ENCODE measurements at regions not wholly inside any gene's neighbourhood (a gene's known extent, or its start where the extent isn't known, plus 50 kb on each side); places are given as distances from the start of the nearest gene placed in this dataset.

DNA sequence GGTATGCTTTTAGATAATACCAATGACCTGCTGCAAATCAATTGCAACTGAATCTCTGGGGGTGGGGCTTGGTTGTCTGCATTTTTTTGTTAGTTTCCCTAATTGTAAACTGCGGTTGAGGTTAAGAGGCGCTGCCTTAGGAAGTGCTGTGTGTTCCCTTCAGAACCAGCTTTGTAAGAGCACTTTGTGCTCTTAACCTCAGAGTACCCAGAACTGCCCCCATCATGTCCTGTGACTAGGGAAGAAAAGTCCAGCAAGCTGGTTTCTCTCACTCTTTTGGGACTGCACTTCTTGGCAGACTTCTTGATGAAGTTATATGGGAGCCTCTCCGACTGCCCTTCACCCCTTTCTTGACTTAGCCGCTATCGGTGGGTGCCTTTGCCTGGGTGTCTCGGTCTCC lies 245.5 kb upstream of the CXCR4 start:
- Histone ChIP-seq H3K36me3 (ENCODE audit: control insufficient read depth in 1 of 2, insufficient read depth in 2 of 2, low read length in 2 of 2) (no peaks in the 10 kb centered on the region), H3K4me1 (ENCODE audit: control insufficient read depth in 1 of 2, insufficient read depth in 2 of 2, low read length in 2 of 2) (no peaks in the 10 kb centered on the region), H3K9me3 (ENCODE audit: control insufficient read depth in 1 of 2, low read length in 2 of 2) (no peaks in the 10 kb centered on the region), H3K27me3 (ENCODE audit: low read depth, low read length) (no peaks in the 10 kb centered on the region), H3K27ac (ENCODE audit: low read length) (no peak overlapping the region), H3K4me3 (ENCODE audit: low read depth in 1 of 2, low read length in 2 of 2) (no peak overlapping the region)

DNA sequence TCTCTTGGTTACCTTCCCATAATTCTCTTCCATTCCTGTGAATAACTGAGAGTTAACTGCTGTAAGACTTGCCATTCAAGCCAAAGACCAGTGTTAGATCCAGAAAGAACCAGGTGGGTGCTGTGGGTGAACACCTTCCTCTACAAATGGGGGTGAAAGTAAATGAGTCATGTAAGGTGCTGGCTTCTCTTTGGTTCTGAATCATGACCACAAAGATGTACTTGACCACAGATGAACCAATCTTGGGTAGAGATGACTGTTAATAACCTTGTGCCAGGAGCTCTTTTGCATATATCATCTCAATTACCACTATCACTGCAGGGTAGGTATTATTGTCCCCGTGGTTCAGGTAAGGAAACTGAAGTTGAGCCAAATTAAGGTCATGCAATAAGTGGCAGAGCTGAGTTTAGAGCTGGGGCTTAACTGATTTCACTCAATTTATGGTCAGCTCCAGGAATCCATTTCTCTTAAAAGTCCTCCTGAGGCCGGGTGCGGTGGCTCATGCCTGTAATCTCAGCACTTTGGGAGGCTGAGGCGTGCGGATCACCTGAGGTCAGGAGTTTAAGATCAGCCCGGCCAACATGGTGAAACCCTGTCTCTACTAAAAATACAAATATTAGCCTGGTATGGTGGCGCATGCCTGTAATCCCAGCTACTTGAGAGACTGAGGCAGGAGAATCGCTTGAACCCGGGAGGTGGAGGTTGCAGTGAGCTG lies 244.9 kb upstream of the CXCR4 start:
- no peaks in the 10 kb centered on the region for H3K9me3 ChIP-seq (ENCODE audit: control insufficient read depth in 1 of 2, low read length in 2 of 2)
- no peak overlapping the region for H3K4me3 ChIP-seq (ENCODE audit: low read depth in 1 of 2, low read length in 2 of 2)

DNA sequence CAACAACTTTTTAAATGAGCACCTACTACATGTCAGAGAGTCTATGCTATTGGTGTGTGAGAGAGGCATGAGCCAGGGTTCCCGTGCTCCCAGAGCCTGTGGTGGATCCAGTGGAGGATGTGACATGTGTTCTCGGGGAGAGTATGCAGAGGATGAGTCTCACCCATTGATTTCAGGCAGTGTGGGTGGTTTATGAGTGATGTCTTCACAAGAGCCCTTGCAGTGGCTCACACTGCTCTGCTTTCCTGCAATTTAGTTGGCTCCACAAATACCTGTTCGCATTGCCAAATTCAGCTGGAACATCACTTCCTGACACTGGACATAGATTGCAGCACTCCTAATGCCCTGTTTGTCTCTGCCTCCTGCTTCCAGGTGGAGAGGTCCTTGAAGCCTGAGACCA lies 243.6 kb upstream of the CXCR4 start:
- H3K9me3 ChIP-seq (ENCODE audit: control insufficient read depth in 1 of 2, low read length in 2 of 2) = no peaks in the 10 kb centered on the region
- no peak overlapping the region for H3K27ac ChIP-seq (ENCODE audit: low read length)
- H3K36me3 ChIP-seq (ENCODE audit: control insufficient read depth in 1 of 2, insufficient read depth in 2 of 2, low read length in 2 of 2) = no peaks in the 10 kb centered on the region
- peaks cover 0 to 1% of the 10 kb centered on the region in 2 donors for H3K4me1 ChIP-seq (ENCODE audit: control insufficient read depth in 1 of 2, insufficient read depth in 2 of 2, low read length in 2 of 2)
- no peaks in the 10 kb centered on the region for H3K27me3 ChIP-seq (ENCODE audit: low read depth, low read length)
- no peak overlapping the region for H3K4me3 ChIP-seq (ENCODE audit: low read depth in 1 of 2, low read length in 2 of 2)

More for the DNA sequence above, 244.9 kb upstream of the CXCR4 start:
- Histone ChIP-seq H3K27me3 (ENCODE audit: low read depth, low read length) (no peaks in the 10 kb centered on the region), H3K27ac (ENCODE audit: low read length) (no peak overlapping the region), H3K4me1 (ENCODE audit: control insufficient read depth in 1 of 2, insufficient read depth in 2 of 2, low read length in 2 of 2) (no peaks in the 10 kb centered on the region), H3K36me3 (ENCODE audit: control insufficient read depth in 1 of 2, insufficient read depth in 2 of 2, low read length in 2 of 2) (no peaks in the 10 kb centered on the region)

DNA sequence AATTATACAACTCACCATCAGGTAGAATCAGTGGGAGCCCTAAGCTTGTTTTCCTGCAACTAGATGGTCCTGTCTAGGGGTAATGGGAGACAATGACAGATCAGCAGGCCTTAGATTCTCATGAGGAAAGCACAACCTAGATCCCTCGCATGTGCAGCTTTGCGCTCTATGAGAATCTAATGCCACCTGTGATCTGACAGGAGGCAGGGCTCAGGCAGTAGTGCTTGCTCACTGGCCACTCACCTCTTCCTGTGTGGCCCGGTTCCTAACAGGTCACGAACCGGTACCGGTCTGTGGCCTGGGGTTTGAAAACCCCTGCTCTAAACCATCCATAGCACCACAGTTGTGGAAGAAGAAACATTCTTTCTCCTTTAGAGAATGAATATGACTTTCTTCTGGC lies 242.8 kb upstream of the CXCR4 start:
- H3K36me3 ChIP-seq (ENCODE audit: control insufficient read depth in 1 of 2, insufficient read depth in 2 of 2, low read length in 2 of 2) = no peaks in the 10 kb centered on the region
- no peaks in the 10 kb centered on the region for H3K9me3 ChIP-seq (ENCODE audit: control insufficient read depth in 1 of 2, low read length in 2 of 2)
- H3K27me3 ChIP-seq (ENCODE audit: low read depth, low read length) = no peaks in the 10 kb centered on the region
- no peak overlapping the region for H3K27ac ChIP-seq (ENCODE audit: low read length)
- peaks cover 0 to 7% of the 10 kb centered on the region in 2 donors for H3K4me1 ChIP-seq (ENCODE audit: control insufficient read depth in 1 of 2, insufficient read depth in 2 of 2, low read length in 2 of 2)
- H3K4me3 ChIP-seq (ENCODE audit: low read depth in 1 of 2, low read length in 2 of 2) = no peak overlapping the region

DNA sequence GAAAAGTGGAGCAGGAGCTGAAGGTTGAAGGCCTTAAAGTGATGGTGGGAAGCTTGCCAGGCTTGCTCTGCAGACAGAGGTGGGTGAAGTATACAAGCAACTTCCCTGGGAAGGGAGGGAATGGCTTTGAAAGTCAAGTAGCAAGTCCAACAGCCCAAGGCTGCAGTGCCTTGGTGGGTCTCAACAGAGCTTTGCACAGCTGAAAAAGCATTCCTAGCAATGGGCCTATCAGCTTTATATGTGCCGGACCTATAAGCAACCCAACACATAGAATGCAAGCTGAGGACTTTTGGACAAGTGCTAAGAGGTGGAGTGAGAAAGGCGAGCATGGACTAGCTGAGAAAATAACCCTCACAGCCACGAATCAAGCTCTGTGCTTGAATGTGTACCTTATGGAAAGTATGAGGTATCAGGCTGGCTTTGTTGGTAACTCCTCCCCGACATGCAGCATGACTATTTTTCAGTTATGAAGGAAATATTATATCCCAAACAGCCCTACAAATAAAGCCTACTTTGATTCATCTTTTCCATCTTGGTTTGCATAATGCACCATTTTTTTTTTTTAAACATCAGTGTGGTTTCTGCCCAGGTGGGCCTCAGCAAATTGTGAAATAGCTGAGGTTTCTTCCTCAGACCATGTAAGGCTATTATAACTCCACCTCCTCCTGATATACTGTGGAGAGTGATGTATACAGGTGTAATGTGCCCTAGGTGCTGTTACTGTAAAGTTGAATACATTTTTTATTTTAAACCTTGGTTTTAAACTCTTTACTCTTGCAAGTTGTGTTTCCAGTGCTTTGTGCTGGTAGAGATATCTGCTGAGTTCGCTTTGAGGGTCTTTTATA lies 241.4 kb upstream of the CXCR4 start:
- Histone ChIP-seq H3K27me3 (ENCODE audit: low read depth, low read length) (no peaks in the 10 kb centered on the region), H3K27ac (ENCODE audit: low read length) (no peak overlapping the region), H3K4me3 (ENCODE audit: low read depth in 1 of 2, low read length in 2 of 2) (no peak overlapping the region), H3K9me3 (ENCODE audit: control insufficient read depth in 1 of 2, low read length in 2 of 2) (no peaks in the 10 kb centered on the region), H3K4me1 (ENCODE audit: control insufficient read depth in 1 of 2, insufficient read depth in 2 of 2, low read length in 2 of 2) (peaks cover 0 to 7% of the 10 kb centered on the region in 2 donors), H3K36me3 (ENCODE audit: control insufficient read depth in 1 of 2, insufficient read depth in 2 of 2, low read length in 2 of 2) (no peaks in the 10 kb centered on the region)

DNA sequence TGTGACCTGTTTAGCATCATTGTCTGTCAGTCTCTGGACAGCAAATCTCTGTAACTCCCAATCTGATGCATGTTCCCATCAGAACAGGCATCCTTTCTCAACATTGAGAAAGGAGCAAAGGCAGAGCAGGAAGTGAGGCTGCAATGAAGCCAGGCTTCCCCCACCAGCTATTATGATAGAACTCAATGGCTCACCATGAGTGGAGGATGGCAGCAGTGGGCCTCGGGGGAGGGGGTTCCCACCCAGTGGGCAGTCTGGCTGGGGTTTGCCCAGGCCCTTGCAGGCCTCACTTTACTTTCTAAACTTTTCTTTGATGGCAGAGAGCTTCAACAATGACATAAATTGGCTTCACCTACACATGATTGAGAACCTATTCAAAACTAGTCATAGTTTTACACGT lies 240.6 kb upstream of the CXCR4 start:
- no peaks in the 10 kb centered on the region for H3K9me3 ChIP-seq (ENCODE audit: control insufficient read depth in 1 of 2, low read length in 2 of 2)
- no peaks in the 10 kb centered on the region for H3K36me3 ChIP-seq (ENCODE audit: control insufficient read depth in 1 of 2, insufficient read depth in 2 of 2, low read length in 2 of 2)
- no peaks in the 10 kb centered on the region for H3K27me3 ChIP-seq (ENCODE audit: low read depth, low read length)
- H3K4me3 ChIP-seq (ENCODE audit: low read depth in 1 of 2, low read length in 2 of 2) = no peak overlapping the region
- H3K4me1 ChIP-seq (ENCODE audit: control insufficient read depth in 1 of 2, insufficient read depth in 2 of 2, low read length in 2 of 2) = peaks cover 0 to 7% of the 10 kb centered on the region in 2 donors
- H3K27ac ChIP-seq (ENCODE audit: low read length) = no peak overlapping the region

DNA sequence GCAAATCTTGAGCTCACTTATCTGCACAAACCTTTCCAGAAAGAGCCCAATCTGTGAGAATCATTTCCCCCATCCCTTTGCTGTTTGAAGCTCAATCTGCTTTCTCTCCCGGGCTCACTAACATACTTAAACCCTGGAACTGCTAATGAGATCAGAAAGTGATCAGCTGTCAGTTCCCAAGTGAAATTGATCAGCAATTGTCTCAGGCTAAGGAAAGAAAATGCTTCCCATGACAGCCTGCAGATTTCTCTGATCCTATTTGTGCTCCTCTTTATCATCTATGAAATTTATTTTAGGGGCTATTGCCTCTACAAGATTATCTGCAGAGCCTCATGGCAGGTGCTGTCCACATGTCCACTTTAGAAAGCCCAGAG lies 239.0 kb upstream of the CXCR4 start:
- Histone ChIP-seq H3K4me3 (ENCODE audit: low read depth in 1 of 2, low read length in 2 of 2) (no peak overlapping the region), H3K4me1 (ENCODE audit: control insufficient read depth in 1 of 2, insufficient read depth in 2 of 2, low read length in 2 of 2) (peaks cover 0 to 7% of the 10 kb centered on the region in 2 donors), H3K27ac (ENCODE audit: low read length) (no peak overlapping the region), H3K36me3 (ENCODE audit: control insufficient read depth in 1 of 2, insufficient read depth in 2 of 2, low read length in 2 of 2) (no peaks in the 10 kb centered on the region), H3K27me3 (ENCODE audit: low read depth, low read length) (no peaks in the 10 kb centered on the region), H3K9me3 (ENCODE audit: control insufficient read depth in 1 of 2, low read length in 2 of 2) (no peaks in the 10 kb centered on the region)

DNA sequence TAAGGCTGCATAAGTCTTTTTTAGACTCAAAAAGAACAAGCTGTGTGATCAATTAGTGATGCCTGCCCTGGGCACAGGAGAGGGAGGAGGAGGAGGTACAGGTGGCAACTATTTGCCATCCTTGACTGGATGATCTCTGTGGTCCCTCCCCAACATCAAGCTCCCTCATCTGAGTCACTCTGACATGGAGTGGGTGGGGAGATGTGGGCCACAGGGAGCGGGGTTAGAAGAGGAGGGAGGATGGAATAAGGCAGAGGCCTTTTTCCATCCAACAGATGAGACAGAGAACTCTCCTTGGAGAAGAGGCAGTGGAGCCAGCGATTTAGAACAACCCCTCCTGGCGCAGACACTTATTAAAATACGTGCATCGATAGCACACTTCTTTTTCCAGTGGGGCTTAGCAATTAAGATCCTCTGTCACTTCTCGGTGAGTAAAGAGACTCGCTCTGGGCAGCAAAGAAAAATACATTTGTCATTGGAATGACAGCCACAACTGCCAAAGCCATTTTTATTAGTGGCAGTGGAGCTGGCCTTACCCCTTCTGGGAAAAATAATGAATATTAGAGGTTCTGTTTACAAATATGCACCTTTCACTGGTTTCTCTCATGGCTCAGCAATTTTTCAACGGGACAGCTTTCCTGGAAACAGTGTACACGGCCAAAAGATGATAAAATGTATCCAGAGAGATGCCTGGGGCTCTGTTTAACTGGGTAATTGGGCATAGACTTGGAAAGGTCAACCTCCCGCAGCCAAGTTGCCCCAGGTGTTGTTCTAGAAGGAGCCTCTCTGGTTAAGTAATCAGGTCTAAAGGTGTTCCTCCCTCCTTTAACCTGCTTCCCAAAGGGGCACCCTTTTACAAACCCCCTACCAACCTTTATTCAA lies 238.4 kb upstream of the CXCR4 start:
- Histone ChIP-seq H3K4me3 (ENCODE audit: low read depth in 1 of 2, low read length in 2 of 2) (no peak overlapping the region), H3K27ac (ENCODE audit: low read length) (no peak overlapping the region), H3K9me3 (ENCODE audit: control insufficient read depth in 1 of 2, low read length in 2 of 2) (no peaks in the 10 kb centered on the region), H3K27me3 (ENCODE audit: low read depth, low read length) (no peaks in the 10 kb centered on the region), H3K36me3 (ENCODE audit: control insufficient read depth in 1 of 2, insufficient read depth in 2 of 2, low read length in 2 of 2) (no peaks in the 10 kb centered on the region), H3K4me1 (ENCODE audit: control insufficient read depth in 1 of 2, insufficient read depth in 2 of 2, low read length in 2 of 2) (peaks cover 0 to 7% of the 10 kb centered on the region in 2 donors)

DNA sequence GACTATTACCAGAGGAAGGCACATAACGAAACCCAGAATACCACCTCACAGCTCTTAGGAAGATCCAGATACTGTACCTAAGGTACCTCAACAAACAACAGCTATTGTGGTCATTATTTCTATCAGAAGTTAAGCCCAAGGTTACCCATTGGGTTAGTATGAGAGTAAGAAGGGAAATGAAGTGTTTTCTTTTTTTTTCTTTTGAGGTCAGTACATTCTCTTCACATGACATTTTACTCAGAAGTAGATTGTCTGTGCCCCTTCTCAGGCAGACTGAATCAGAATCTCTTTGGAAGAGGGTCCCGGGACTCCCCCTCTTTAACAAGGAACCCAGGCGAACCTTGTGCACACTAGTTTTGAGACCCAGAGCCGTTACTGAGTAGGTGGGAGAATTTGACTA lies 233.7 kb upstream of the CXCR4 start:
- Histone ChIP-seq H3K27ac (ENCODE audit: low read length) (no peak overlapping the region), H3K4me1 (ENCODE audit: control insufficient read depth in 1 of 2, insufficient read depth in 2 of 2, low read length in 2 of 2) (peaks cover 0 to 7% of the 10 kb centered on the region in 2 donors), H3K36me3 (ENCODE audit: control insufficient read depth in 1 of 2, insufficient read depth in 2 of 2, low read length in 2 of 2) (no peaks in the 10 kb centered on the region), H3K9me3 (ENCODE audit: control insufficient read depth in 1 of 2, low read length in 2 of 2) (no peaks in the 10 kb centered on the region), H3K27me3 (ENCODE audit: low read depth, low read length) (no peaks in the 10 kb centered on the region), H3K4me3 (ENCODE audit: low read depth in 1 of 2, low read length in 2 of 2) (no peak overlapping the region)

DNA sequence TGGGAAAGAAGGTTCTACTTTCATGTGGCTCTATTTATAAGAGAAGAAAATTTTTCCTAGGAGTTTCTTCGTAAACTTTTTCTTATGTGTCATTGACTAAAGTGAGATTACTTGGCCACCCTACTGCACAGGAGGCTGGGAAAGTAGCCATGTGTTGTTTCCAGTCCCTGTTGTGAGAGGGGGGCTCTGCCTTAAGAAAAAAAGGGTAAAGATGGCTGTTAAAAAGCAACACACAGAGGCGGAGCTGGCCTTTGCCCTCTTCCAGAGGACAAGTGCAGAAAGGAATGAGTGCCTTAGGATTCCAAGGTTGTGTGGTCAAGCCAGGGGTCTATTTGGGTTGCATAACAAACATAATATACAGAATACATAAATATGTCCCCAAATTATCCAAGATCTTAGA lies 230.0 kb upstream of the CXCR4 start:
- no peaks in the 10 kb centered on the region for H3K36me3 ChIP-seq (ENCODE audit: control insufficient read depth in 1 of 2, insufficient read depth in 2 of 2, low read length in 2 of 2)
- no peak overlapping the region for H3K4me3 ChIP-seq (ENCODE audit: low read depth in 1 of 2, low read length in 2 of 2)
- no peak overlapping the region for H3K27ac ChIP-seq (ENCODE audit: low read length)
- no peaks in the 10 kb centered on the region for H3K27me3 ChIP-seq (ENCODE audit: low read depth, low read length)
- no peaks in the 10 kb centered on the region for H3K4me1 ChIP-seq (ENCODE audit: control insufficient read depth in 1 of 2, insufficient read depth in 2 of 2, low read length in 2 of 2)
- no peaks in the 10 kb centered on the region for H3K9me3 ChIP-seq (ENCODE audit: control insufficient read depth in 1 of 2, low read length in 2 of 2)

DNA sequence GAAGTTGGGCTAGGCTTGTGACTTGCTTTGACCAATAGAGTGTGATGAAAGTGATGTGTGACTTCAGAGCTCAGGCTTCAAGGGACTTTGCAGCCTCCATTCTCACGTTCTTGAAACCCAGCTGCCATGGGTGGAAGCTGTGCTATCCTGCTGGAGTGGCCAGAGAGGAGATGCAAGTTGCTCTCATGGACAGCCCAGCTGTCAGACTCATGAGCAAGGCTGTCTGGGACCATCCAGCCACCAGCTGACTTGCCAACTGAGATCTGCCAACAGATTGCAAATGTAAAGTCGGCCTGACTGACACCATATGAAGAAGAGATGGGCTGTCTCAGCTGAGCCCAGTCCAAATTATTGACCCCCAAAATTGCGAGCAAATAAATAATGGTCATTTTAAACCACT lies 226.4 kb upstream of the CXCR4 start:
- H3K27ac ChIP-seq (ENCODE audit: low read length) = no peak overlapping the region
- H3K27me3 ChIP-seq (ENCODE audit: low read depth, low read length) = no peaks in the 10 kb centered on the region
- H3K36me3 ChIP-seq (ENCODE audit: control insufficient read depth in 1 of 2, insufficient read depth in 2 of 2, low read length in 2 of 2) = no peaks in the 10 kb centered on the region
- no peak overlapping the region for H3K4me3 ChIP-seq (ENCODE audit: low read depth in 1 of 2, low read length in 2 of 2)
- H3K9me3 ChIP-seq (ENCODE audit: control insufficient read depth in 1 of 2, low read length in 2 of 2) = no peaks in the 10 kb centered on the region
- no peaks in the 10 kb centered on the region for H3K4me1 ChIP-seq (ENCODE audit: control insufficient read depth in 1 of 2, insufficient read depth in 2 of 2, low read length in 2 of 2)
